ENCODE measurements at regions not wholly inside any gene's neighbourhood (a gene's known extent, or its start where the extent isn't known, plus 50 kb on each side); places are given as distances from the start of the nearest gene placed in this dataset.

- TF ChIP-seq CTCF (IDR thresholded peaks at IDR 0.05) (no peak), POLR2A (IDR thresholded peaks at IDR 0.05) (no peak)
Measured at GRCh38 chr10:52858722-52859121, 86.1 kb upstream of the MBL2 start.
